ENCODE measurements at regions not wholly inside any gene's neighbourhood (a gene's known extent, or its start where the extent isn't known, plus 50 kb on each side); places are given as distances from the start of the nearest gene placed in this dataset.

GRCh38 chr5:167412556-167412955, 878.9 kb upstream of the WWC1 start:
- Histone ChIP-seq H3K9me3 (no peaks in the 10 kb centered on the region), H3K4me3 (no peak overlapping the region), H3K27ac (no peak overlapping the region), H3K4me1 (no peaks in the 10 kb centered on the region), H3K27me3 (no peaks in the 10 kb centered on the region), H3K36me3 (no peaks in the 10 kb centered on the region)
- TF ChIP-seq, protein P1, sequence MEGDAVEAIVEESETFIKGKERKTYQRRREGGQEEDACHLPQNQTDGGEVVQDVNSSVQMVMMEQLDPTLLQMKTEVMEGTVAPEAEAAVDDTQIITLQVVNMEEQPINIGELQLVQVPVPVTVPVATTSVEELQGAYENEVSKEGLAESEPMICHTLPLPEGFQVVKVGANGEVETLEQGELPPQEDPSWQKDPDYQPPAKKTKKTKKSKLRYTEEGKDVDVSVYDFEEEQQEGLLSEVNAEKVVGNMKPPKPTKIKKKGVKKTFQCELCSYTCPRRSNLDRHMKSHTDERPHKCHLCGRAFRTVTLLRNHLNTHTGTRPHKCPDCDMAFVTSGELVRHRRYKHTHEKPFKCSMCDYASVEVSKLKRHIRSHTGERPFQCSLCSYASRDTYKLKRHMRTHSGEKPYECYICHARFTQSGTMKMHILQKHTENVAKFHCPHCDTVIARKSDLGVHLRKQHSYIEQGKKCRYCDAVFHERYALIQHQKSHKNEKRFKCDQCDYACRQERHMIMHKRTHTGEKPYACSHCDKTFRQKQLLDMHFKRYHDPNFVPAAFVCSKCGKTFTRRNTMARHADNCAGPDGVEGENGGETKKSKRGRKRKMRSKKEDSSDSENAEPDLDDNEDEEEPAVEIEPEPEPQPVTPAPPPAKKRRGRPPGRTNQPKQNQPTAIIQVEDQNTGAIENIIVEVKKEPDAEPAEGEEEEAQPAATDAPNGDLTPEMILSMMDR (IDR thresholded peaks at IDR 0.05): no peak
- DNase-seq: no peak
- intact Hi-C loops (cut with DNase I; ENCODE audit: low total_unique reads): no loop called here

- Histone ChIP-seq H3K27ac (no peak overlapping the region), H3K4me1 (no peaks in the 10 kb centered on the region), H3K9me3 (no peaks in the 10 kb centered on the region), H3K4me3 (no peak overlapping the region), H3K27me3 (no peaks in the 10 kb centered on the region), H3K36me3 (no peaks in the 10 kb centered on the region)
- TF ChIP-seq, protein P1 (IDR thresholded peaks at IDR 0.05): no peak
- intact Hi-C loops (cut with DNase I; ENCODE audit: low total_unique reads): no loop called here
- no peak for DNase-seq
Measured at GRCh38 chr5:167413506-167413905, 877.9 kb upstream of the WWC1 start.

GRCh38 chr5:167414611-167415010, 876.8 kb upstream of the WWC1 start:
- Histone ChIP-seq H3K9me3 (no peaks in the 10 kb centered on the region), H3K27me3 (no peaks in the 10 kb centered on the region), H3K4me1 (no peaks in the 10 kb centered on the region), H3K36me3 (no peaks in the 10 kb centered on the region), H3K27ac (no peak overlapping the region), H3K4me3 (no peak overlapping the region)
- TF ChIP-seq, protein P1 (IDR thresholded peaks at IDR 0.05): no peak
- no peak for DNase-seq
- intact Hi-C loops (cut with DNase I; ENCODE audit: low total_unique reads): no loop called here

DNA sequence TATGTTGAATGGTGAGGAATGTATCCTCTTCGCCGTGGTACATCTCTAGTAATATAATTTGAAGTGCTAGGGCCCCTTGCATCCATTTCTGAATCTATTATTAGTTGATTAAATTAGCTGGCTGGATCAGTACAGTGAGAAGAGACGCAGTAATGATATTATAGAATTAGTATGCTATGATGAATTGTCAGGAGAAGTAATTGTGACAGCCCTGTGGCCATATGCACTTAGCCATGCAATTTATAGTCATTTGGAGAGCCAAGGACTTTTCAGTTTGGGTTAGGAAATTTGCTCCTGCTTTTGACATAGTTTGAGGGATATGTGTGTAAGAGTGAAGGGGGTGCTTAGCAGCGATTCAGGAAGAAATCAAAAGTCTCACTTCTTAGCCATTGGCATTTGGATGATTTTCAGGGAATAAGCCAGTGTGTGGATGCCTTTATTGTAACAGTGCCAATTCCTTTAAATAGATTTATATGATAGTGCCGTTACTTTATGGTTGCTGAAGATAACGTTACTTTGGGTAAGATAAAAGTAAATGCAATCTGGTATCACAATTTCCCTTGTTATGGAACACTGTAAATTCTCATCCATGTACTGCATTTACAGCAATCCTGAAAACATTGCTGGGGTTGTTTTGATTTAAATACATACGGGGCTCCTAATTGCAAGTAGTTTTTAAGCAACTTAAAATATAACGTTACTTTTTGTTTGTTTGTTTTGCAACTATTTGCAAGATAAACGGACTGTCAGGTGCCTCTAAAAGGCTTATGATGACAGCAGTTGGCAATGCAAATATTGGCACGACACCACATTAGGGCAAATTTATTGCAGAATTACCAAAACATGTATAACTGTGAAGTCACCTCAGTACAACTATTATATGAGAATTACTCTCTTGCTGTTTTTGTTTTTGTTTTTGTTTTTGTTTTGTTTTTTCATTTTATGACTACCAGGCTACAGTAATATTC, 875.4 kb upstream of the WWC1 start:
- intact Hi-C loops (cut with DNase I; ENCODE audit: low total_unique reads): no loop called here
- H3K4me1 ChIP-seq: no peaks in the 10 kb centered on the region
- DNase-seq: no peak
- no peaks in the 10 kb centered on the region for H3K27me3 ChIP-seq
- H3K27ac ChIP-seq: no peak overlapping the region
- H3K36me3 ChIP-seq: no peaks in the 10 kb centered on the region
- H3K9me3 ChIP-seq: no peaks in the 10 kb centered on the region
- no peak overlapping the region for H3K4me3 ChIP-seq
- TF ChIP-seq, protein P1 (IDR thresholded peaks at IDR 0.05): no peak

DNA sequence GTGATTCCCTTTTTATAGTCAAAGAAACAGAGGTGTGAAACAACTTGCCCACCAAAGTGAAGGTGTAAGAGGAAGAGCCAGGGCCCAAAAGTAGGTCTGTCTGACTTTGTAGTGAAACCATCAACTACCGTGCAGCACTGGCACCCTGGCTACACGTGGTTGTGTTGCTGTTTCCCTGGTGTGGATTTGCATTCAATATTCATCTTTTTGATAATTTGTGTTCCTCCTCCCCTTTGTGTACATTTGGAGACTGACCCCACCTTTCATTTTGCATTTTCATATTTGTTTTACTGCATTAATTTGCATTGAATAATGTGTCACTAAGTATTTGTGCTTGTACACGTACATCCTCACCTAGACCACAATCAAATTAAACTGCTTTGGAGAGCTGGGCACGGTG, 873.8 kb upstream of the WWC1 start:
- Histone ChIP-seq H3K4me3 (no peak overlapping the region), H3K4me1 (no peaks in the 10 kb centered on the region), H3K27ac (no peak overlapping the region), H3K36me3 (no peaks in the 10 kb centered on the region), H3K27me3 (no peaks in the 10 kb centered on the region), H3K9me3 (no peaks in the 10 kb centered on the region)
- intact Hi-C loops (cut with DNase I; ENCODE audit: low total_unique reads): no loop called here
- TF ChIP-seq, protein P1 (IDR thresholded peaks at IDR 0.05): no peak
- DNase-seq: no peak

Data from tibial artery (tissue), 4 donors.